ENCODE measurements at regions not wholly inside any gene's neighbourhood (a gene's known extent, or its start where the extent isn't known, plus 50 kb on each side); places are given as distances from the start of the nearest gene placed in this dataset.
"Not testable (repeated sequence)": the region's sequence is repeated elsewhere in the genome, so short reads cannot be mapped to it uniquely, and the experiment has no call there.

DNA sequence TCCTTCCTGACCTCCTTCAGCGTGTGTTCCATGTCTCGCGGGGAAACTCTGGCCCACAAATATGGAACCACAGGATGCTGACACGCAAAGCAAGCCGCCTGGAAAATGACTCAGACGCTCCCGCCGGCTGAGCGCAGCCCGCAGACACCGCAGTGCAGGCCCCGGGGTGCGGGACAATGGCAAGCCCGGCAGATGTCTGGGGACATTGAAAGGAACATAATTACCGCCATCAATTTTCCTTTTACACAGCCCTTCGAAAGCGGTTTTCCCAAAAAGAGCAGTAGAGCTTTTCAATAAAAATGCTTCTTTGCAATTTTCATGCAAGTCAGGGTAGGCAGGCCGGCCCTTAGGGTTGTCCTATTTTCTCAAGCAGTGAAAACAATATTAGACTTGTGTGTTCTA is 159.2 kb upstream of the SH3BP4 start:
- Mint-ChIP-seq H3K4me3 (no peak overlapping the region), H3K27me3 (peaks cover 10% of the 10 kb centered on the region)

DNA sequence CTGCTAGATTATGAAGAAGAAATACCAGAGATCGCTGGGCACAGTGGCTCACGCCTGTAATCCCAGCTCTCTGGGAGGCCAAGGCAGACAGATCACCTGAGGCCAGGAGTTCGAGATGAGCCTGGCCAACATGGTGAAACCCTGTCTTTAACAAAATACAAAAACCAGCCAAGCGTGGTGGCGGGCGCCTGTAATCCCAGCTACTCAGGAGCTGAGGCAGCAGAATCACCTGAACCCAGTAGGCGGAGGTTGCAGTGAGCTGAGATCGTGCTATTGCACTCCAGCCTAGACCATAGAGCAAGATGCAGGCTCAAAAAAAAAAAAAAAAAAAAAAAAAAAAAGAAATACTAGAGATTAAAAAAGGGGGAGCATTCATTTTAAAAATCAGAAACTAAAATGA is 159.7 kb upstream of the SH3BP4 start:
- intact Hi-C loops (cut with DNase I, micrococcal nuclease); ATAC-seq; H3K4me3 Mint-ChIP-seq; H3K27ac Mint-ChIP-seq; H3K9me3 Mint-ChIP-seq (ENCODE audit: low read depth); DNase-seq; POLR2A ChIA-PET; H3K36me3 Mint-ChIP-seq (ENCODE audit: low read depth); H3K4me1 Mint-ChIP-seq: not testable (repeated sequence)
- CTCF ChIA-PET, result interaction anchor here (0.5 kb wide), 1 partner anchor 88 kb away, joined by 3 read pairs; no protein-coding TSS in a partner anchor
- peaks cover 12% of the 10 kb centered on the region for H3K27me3 Mint-ChIP-seq

More for the DNA sequence above, 159.2 kb upstream of the SH3BP4 start:
- Mint-ChIP-seq H3K27ac (no peak overlapping the region), H3K36me3 (ENCODE audit: low read depth) (no peaks in the 10 kb centered on the region), H3K9me3 (ENCODE audit: low read depth) (no peaks in the 10 kb centered on the region), H3K4me1 (no peaks in the 10 kb centered on the region)
- CTCF ChIA-PET, result no interaction called here
- POLR2A ChIA-PET, result interaction anchor here (0.6 kb wide), 1 partner anchor 93 kb away, joined by 3 read pairs; no protein-coding TSS in a partner anchor
- ATAC-seq (no peak), DNase-seq (no peak)
- intact Hi-C loops (cut with DNase I, micrococcal nuclease), result no loop called here

DNA sequence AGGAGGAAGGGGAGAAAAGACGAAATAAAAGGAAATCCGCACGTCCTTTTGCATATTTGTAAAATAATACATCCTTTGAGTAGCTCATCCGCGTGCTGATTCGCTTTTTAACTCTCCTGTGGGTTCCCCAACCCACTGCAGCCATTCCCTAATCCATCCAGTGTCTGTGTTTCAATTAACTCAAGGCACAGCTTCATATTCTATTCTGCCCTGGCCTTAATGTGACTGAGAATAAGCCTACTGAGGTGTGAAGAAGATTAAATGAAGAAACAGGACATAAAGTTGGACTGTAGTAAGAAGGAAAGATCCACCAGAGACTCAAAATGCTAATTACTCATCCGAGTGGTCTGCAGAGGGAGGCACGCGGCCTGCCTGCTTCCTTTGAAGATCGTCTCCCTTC is 161.4 kb upstream of the SH3BP4 start:
- no peak for DNase-seq
- intact Hi-C loops (cut with DNase I, micrococcal nuclease), result no loop called here
- Mint-ChIP-seq H3K4me1 (no peaks in the 10 kb centered on the region), H3K4me3 (no peak overlapping the region), H3K27ac (no peak overlapping the region), H3K27me3 (peaks cover 19% of the 10 kb centered on the region), H3K9me3 (ENCODE audit: low read depth) (no peaks in the 10 kb centered on the region), H3K36me3 (ENCODE audit: low read depth) (no peaks in the 10 kb centered on the region)
- no peak for ATAC-seq
- ChIA-PET POLR2A (no interaction called here), CTCF (no interaction called here)

DNA sequence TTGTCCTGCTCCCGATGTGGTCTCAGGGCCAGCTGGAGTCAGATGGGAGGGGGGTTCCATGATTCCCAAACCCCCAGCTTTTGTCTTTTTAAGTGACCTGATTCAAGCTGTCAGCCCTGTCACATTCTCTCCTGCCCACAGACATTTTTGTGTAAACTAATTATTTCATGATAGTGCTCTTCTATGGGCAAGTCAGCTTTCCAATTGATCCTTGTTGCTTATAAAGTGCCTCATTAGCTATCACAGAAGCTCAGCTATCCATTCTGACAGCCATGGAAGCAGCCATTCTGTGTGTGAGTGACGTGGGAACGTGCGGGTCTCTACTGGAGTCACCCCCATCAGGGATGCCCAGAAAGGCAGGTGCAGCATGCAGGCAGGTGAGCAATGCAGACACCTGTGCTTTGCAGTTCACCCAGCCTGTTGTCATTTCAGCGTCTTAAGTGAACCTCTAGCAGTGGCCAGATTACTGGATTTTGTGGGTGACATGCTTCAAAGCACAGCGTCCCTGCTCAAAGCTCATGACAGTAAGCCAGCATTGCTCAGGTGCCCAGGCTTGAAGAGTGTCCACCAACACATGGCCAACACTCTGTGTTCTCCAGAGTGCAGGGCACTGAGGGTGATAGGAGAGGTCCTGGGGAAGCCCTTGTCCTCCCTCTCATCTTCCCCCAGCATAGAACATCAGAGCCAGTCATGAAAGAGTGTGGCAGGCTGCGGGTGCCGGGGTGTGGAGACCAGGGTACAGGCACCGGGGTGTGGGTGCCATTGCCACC is 162.1 kb upstream of the SH3BP4 start:
- no peak for DNase-seq
- intact Hi-C loops (cut with DNase I, micrococcal nuclease), result no loop called here
- H3K9me3 Mint-ChIP-seq (ENCODE audit: low read depth), result no peaks in the 10 kb centered on the region
- H3K27ac Mint-ChIP-seq, result no peak overlapping the region
- no peaks in the 10 kb centered on the region for H3K4me1 Mint-ChIP-seq
- no peaks in the 10 kb centered on the region for H3K36me3 Mint-ChIP-seq (ENCODE audit: low read depth)
- no peak for ATAC-seq
- H3K27me3 Mint-ChIP-seq, result peaks cover 17% of the 10 kb centered on the region
- ChIA-PET CTCF (no interaction called here), POLR2A (no interaction called here)
- no peak overlapping the region for H3K4me3 Mint-ChIP-seq

DNA sequence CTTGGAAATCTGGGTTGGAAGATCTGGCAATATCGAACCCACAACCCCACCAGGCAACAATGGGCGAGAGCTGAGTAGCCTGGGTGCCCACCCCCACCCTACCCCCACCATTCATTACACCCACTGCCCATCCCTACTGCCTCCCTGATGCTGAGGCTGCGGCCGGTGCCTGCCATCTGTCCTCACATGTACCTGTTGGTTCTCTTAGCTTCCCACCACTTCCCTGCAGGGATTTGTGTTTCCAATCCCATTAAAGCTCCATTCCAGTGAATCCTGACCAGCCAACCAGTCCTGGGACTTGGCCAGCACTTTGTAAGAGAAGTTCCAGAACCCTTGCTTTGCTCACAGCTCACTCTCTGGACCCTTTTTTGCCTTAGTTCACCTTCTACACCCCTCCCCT is 163.0 kb upstream of the SH3BP4 start:
- no peak overlapping the region for H3K4me3 Mint-ChIP-seq
- intact Hi-C loops (cut with DNase I, micrococcal nuclease), result no loop called here
- peaks cover 6% of the 10 kb centered on the region for H3K9me3 Mint-ChIP-seq (ENCODE audit: low read depth)
- CTCF ChIA-PET, result no interaction called here
- DNase-seq, result no peak
- H3K4me1 Mint-ChIP-seq, result no peaks in the 10 kb centered on the region
- H3K27me3 Mint-ChIP-seq, result peaks cover 22% of the 10 kb centered on the region
- H3K27ac Mint-ChIP-seq, result no peak overlapping the region
- H3K36me3 Mint-ChIP-seq (ENCODE audit: low read depth), result no peaks in the 10 kb centered on the region
- POLR2A ChIA-PET, result no interaction called here
- no peak for ATAC-seq

DNA sequence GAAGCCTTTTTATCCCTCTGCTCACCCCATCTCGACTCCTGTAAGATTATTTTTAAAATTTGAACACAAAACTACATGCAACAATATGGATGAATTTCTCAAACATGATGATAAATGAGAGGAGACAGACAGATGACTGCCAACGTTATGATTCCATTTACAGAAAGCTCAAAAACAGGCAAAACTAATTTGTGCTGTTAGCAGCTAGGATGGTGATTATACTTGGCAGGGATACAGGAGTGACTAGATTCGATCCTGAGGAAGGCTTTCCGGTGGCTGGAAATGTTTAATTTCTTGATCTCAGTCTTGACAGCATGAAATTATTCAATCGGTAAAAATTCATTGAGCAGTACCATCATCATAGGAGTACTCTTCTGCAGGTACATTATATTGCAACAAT is 163.4 kb upstream of the SH3BP4 start:
- intact Hi-C loops (cut with DNase I, micrococcal nuclease), result no loop called here
- DNase-seq, result no peak
- no peak for ATAC-seq
- no peak overlapping the region for H3K4me3 Mint-ChIP-seq
- H3K27ac Mint-ChIP-seq, result no peak overlapping the region
- no peaks in the 10 kb centered on the region for H3K36me3 Mint-ChIP-seq (ENCODE audit: low read depth)
- H3K27me3 Mint-ChIP-seq, result peaks cover 22% of the 10 kb centered on the region
- H3K4me1 Mint-ChIP-seq, result no peaks in the 10 kb centered on the region
- peaks cover 9% of the 10 kb centered on the region for H3K9me3 Mint-ChIP-seq (ENCODE audit: low read depth)
- CTCF ChIA-PET, result no interaction called here
- POLR2A ChIA-PET, result no interaction called here

DNA sequence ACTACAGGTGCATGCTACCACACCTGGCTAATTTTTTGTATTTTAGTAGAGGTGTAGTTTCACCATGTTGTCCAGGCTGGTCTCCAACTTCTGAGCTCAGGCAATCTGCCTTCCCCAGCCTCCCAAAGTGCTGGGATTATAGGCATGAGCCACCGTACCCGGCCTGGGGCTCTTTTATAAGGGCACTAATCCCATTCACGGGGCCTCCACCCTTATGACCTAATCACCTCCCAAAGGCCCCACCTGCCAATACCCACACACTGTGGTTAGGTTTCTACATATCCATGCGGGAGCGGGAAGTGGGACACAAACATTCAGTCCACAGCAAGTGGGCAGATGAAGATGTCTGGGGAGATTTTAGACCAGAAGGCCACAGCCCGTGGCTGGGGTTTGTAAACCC is 164.7 kb upstream of the SH3BP4 start:
- H3K27ac Mint-ChIP-seq, result no peak overlapping the region
- CTCF ChIA-PET, result interaction anchor here (0.5 kb wide), 1 partner anchor 1126 kb away, joined by 3 read pairs; no protein-coding TSS in a partner anchor

DNA sequence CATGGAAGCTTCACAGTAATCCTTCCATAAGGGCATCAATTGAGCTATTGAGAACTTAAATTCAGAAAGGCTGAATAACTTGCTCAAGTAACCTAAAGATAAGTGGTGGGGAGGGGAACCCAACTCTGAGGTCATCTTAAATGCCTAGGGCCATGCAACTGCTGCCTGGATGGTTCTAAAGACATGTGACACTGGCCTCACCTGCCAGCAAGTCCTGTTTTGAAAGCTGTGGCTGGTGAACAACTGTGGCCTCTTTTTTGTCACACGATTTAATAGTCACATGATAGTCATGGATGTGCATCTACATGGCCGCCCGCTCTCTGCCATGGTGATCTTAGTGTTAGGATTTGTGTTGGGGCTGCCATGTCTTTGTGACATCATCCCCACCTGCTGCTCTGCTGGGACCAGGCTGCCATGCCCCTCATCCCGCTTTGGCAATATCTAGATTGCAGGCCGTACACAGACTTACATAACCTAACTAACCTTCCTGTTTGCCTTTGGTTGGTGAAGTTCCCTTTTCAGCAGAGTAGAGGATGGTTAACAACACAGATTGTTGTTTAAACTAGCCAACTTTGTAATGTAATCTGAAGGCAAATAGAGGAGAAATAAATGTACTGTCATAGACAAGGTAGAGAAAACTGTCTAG is 177.9 kb upstream of the SH3BP4 start:
- peaks cover 21% of the 10 kb centered on the region for H3K27me3 Mint-ChIP-seq
- H3K36me3 Mint-ChIP-seq (ENCODE audit: low read depth), result no peaks in the 10 kb centered on the region
- CTCF ChIA-PET, result no interaction called here
- H3K27ac Mint-ChIP-seq, result no peak overlapping the region
- no peaks in the 10 kb centered on the region for H3K4me1 Mint-ChIP-seq
- ATAC-seq (no peak), DNase-seq (no peak)
- H3K9me3 Mint-ChIP-seq (ENCODE audit: low read depth), result no peaks in the 10 kb centered on the region
- intact Hi-C loops (cut with DNase I, micrococcal nuclease), result no loop called here
- H3K4me3 Mint-ChIP-seq, result no peak overlapping the region
- POLR2A ChIA-PET, result no interaction called here

More for the DNA sequence above, 164.7 kb upstream of the SH3BP4 start:
- H3K4me3 Mint-ChIP-seq, result no peak overlapping the region
- H3K27me3 Mint-ChIP-seq, result peaks cover 22% of the 10 kb centered on the region
- intact Hi-C loops (cut with DNase I, micrococcal nuclease), result no loop called here
- DNase-seq (no peak), ATAC-seq (no peak)
- H3K4me1 Mint-ChIP-seq, result no peaks in the 10 kb centered on the region
- POLR2A ChIA-PET, result no interaction called here
- H3K36me3 Mint-ChIP-seq (ENCODE audit: low read depth), result no peaks in the 10 kb centered on the region
- peaks cover 19% of the 10 kb centered on the region for H3K9me3 Mint-ChIP-seq (ENCODE audit: low read depth)

DNA sequence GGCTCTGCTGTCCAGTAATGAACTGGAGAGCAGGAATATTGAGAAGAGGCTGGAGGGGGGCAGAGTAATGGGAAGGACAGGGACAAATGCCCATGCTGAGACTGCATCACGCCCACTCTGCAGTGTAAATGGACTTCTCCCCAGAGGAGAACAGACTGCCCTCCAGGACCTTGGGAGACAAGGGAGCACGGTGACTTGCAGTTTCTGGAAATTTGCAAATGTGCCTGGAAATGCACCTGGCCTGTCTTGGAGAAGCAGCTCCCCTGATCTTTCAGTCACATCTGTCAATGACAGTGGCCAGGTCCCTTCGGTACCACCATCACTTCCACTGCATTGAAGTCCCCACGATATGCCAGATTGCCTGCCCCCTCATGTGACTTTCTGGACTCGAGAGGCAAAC is 178.7 kb upstream of the SH3BP4 start:
- Mint-ChIP-seq H3K9me3 (ENCODE audit: low read depth) (no peaks in the 10 kb centered on the region), H3K4me1 (no peaks in the 10 kb centered on the region), H3K27ac (no peak overlapping the region), H3K36me3 (ENCODE audit: low read depth) (no peaks in the 10 kb centered on the region), H3K27me3 (peaks cover 21% of the 10 kb centered on the region), H3K4me3 (no peak overlapping the region)
- intact Hi-C loops (cut with DNase I, micrococcal nuclease), result no loop called here
- ChIA-PET POLR2A (no interaction called here), CTCF (no interaction called here)
- no peak for DNase-seq
- ATAC-seq, result no peak

DNA sequence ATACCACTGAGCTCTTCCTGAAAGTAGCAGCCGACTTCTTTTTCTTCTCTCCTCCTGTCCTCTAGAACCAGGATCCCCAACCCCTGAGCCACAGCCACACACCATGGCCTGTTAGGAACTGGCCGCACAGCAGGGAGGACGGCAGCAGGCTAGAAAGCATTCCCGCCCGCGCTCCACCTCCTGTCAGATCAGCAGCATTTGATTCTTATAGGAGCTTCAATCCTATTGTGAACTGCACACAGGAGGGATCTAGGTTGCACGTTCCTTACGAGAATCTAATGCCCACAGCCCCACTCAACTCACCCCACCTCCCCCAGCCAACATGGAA is 179.1 kb upstream of the SH3BP4 start:
- H3K27me3 Mint-ChIP-seq, result peaks cover 21% of the 10 kb centered on the region
- ATAC-seq, result no peak
- no peaks in the 10 kb centered on the region for H3K36me3 Mint-ChIP-seq (ENCODE audit: low read depth)
- ChIA-PET POLR2A (no interaction called here), CTCF (no interaction called here)
- intact Hi-C loops (cut with DNase I, micrococcal nuclease), result no loop called here
- no peaks in the 10 kb centered on the region for H3K9me3 Mint-ChIP-seq (ENCODE audit: low read depth)
- H3K27ac Mint-ChIP-seq, result no peak overlapping the region
- DNase-seq, result no peak
- H3K4me3 Mint-ChIP-seq, result no peak overlapping the region
- no peaks in the 10 kb centered on the region for H3K4me1 Mint-ChIP-seq

DNA sequence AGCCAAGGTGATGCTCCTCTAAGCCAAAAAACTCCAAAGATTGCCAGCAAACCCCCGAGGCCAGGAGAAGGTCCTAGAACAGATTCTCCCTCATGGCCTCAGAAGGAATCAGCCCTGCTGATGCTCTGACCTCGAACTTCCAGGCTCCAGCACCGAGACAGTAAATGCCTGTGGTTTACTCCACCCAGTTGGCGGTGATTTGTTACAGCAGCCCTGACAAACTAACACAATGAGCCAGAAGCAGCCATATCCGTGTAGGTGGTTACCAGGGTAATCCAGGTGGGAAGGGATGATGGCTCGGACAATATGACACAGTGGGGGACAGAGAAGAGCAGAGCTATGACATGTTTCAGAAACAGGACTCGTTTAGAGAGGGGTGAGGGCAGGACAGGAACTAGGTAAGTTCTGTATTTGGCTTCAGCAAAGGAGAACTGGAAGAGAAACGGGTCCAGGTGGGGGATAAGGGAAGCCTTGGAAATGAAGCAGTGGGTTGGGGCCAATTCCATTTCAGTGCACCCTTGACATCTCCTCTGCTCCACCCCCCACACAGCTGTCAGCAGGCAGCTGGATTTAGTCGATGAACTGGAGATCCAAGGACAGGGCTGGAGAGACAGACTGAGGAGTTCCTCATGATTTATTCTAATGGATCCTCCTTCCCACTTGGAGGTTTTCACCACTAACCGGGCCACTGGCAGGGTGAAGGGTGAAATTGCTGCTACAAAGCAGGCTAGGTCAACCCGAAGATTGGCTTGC is 179.7 kb upstream of the SH3BP4 start:
- ChIA-PET POLR2A (no interaction called here), CTCF (no interaction called here)
- Mint-ChIP-seq H3K9me3 (ENCODE audit: low read depth) (no peaks in the 10 kb centered on the region), H3K27ac (no peak overlapping the region), H3K27me3 (peaks cover 18% of the 10 kb centered on the region), H3K36me3 (ENCODE audit: low read depth) (no peaks in the 10 kb centered on the region), H3K4me3 (no peak overlapping the region), H3K4me1 (no peaks in the 10 kb centered on the region)
- DNase-seq (no peak), ATAC-seq (no peak)
- intact Hi-C loops (cut with DNase I, micrococcal nuclease), result no loop called here

DNA sequence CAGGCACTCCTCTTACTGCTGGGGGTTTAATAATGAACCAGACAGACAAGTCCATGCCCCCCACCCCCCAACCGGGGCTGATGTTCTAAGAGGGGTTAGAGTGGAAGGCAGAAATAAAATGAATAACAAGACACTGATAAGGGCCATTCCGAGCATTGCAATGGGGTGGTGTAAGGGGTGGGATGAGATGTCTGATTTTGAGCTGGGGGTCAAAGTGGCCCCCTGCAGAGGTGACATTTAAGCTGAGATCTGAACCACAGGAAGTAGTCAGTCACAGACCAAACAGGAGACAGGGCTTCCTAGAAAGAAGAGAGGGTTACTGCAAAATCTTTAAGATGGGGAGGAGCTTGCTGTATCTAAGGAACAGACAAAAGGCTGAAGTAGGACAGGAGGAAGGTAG is 180.6 kb upstream of the SH3BP4 start:
- intact Hi-C loops (cut with DNase I, micrococcal nuclease), result no loop called here
- H3K27ac Mint-ChIP-seq, result no peak overlapping the region
- ChIA-PET POLR2A (no interaction called here), CTCF (no interaction called here)
- no peak for DNase-seq
- no peak overlapping the region for H3K4me3 Mint-ChIP-seq
- no peak for ATAC-seq
- no peaks in the 10 kb centered on the region for H3K4me1 Mint-ChIP-seq
- no peaks in the 10 kb centered on the region for H3K36me3 Mint-ChIP-seq (ENCODE audit: low read depth)
- H3K9me3 Mint-ChIP-seq (ENCODE audit: low read depth), result no peaks in the 10 kb centered on the region
- peaks cover 12% of the 10 kb centered on the region for H3K27me3 Mint-ChIP-seq
